ENCODE measurements at regions not wholly inside any gene's neighbourhood (a gene's known extent, or its start where the extent isn't known, plus 50 kb on each side); places are given as distances from the start of the nearest gene placed in this dataset.

GRCh38 chr14:26233118-26233517 is 364.7 kb downstream of the NOVA1 start:
- Histone ChIP-seq H3T11ph (ENCODE audit: low read length) (no peak overlapping the region), H3K23me2 (ENCODE audit: insufficient read length, low read depth, low read length, poor library complexity, severe bottlenecking) (no peaks in the 10 kb centered on the region), H4K20me1 (ENCODE audit: control insufficient read depth, insufficient read depth, insufficient read length) (no peaks in the 10 kb centered on the region), H4K5ac (ENCODE audit: insufficient read length, low read depth, low read length) (no peak overlapping the region), H2BK20ac (ENCODE audit: low read depth, low read length, poor library complexity, severe bottlenecking) (no peak overlapping the region), H3K27me3 (ENCODE audit: insufficient read depth, low read length) (no peaks in the 10 kb centered on the region), H3K56ac (ENCODE audit: insufficient read length, low read depth, low read length) (no peak overlapping the region), H4K91ac (ENCODE audit: insufficient read length, low read depth, low read length) (no peak overlapping the region), H3K9ac (ENCODE audit: extremely low read depth, insufficient read length, low read length) (no peak overlapping the region), H3K79me2 (ENCODE audit: insufficient read depth, low read length) (no peaks in the 10 kb centered on the region), H2AK5ac (ENCODE audit: insufficient read length, low read length) (no peak overlapping the region), H3K79me1 (ENCODE audit: insufficient read depth, low read depth, low read length, poor library complexity, severe bottlenecking) (no peaks in the 10 kb centered on the region), H2BK12ac (ENCODE audit: insufficient read length, low read depth, low read length) (no peak overlapping the region), H2BK5ac (ENCODE audit: insufficient read length, low read length) (no peak overlapping the region), H2BK15ac (ENCODE audit: low read depth, low read length) (no peak overlapping the region), H3K4me2 (ENCODE audit: insufficient read depth, insufficient read length, low read length) (no peak overlapping the region), H3K14ac (ENCODE audit: insufficient read depth, low read length) (no peak overlapping the region), H4K8ac (replicated peaks; ENCODE audit: insufficient read length, low read depth, low read length) (no peak overlapping the region), H3K23ac (ENCODE audit: insufficient read length, low read depth, low read length) (no peak overlapping the region), H3K4ac (ENCODE audit: low read depth, low read length) (no peak overlapping the region), H2BK120ac (ENCODE audit: low read depth, low read length, poor library complexity, severe bottlenecking) (no peak overlapping the region), H3K9me3 (ENCODE audit: control insufficient read depth, low read depth, low read length) (no peaks in the 10 kb centered on the region), H3K27ac (ENCODE audit: insufficient read length, low read depth, low read length) (no peak overlapping the region), H3K18ac (ENCODE audit: insufficient read length, low read depth, low read length) (no peak overlapping the region), H3K4me1 (ENCODE audit: insufficient read depth, low read length) (no peaks in the 10 kb centered on the region), H2AFZ (ENCODE audit: low read length) (no peak overlapping the region)
- H3K4me3 Mint-ChIP-seq: no peak overlapping the region
- H3K27ac Mint-ChIP-seq: no peak overlapping the region; a peak in 1 of 7 replicates
- H3K9me3 Mint-ChIP-seq: no peaks in the 10 kb centered on the region
- no peaks in the 10 kb centered on the region for H3K36me3 Mint-ChIP-seq (ENCODE audit: insufficient read depth in 1 of 3, low read depth in 3 of 3)
- H3K27me3 Mint-ChIP-seq (ENCODE audit: low read depth): no peaks in the 10 kb centered on the region; the same call in 1 of the 2 replicates
- no CpG with 5 or more reads among the region's 1 CpG for WGBS (ENCODE audit: extremely low coverage, insufficient read length, low lambda C conversion rate)
- TF ChIP-seq CTCF (conservative IDR thresholded peaks at IDR 0.05): no peak
- DNase-seq: no peak
- H3K4me1 Mint-ChIP-seq: no peaks in the 10 kb centered on the region

Data from H9 (cell line).